Smooth muscle cell (in vitro differentiated cells): ENCODE measurements at regions not wholly inside any gene's neighbourhood (a gene's known extent, or its start where the extent isn't known, plus 50 kb on each side); places are given as distances from the start of the nearest gene placed in this dataset.
"Not testable (repeated sequence)": the region's sequence is repeated elsewhere in the genome, so short reads cannot be mapped to it uniquely, and the experiment has no call there.

ENCODE experiments used
- DNase-seq: peaks from one replicate; lab custom pipeline; 2025; ENCODE audit not compliant: unreplicated experiment; lab: John Stamatoyannopoulos, UW
- H2AFZ ChIP-seq: fragments of 200-600 bp; sonication (generic); 2 replicates; pipeline ENCODE4 v1.6.0; 2016; ENCODE audit warnings: antibody characterized with exemption, low read depth, mild to moderate bottlenecking
- H3F3A ChIP-seq: fragments of 200-600 bp; sonication (generic); 2 replicates; pipeline ENCODE4 v1.6.0; 2017; ENCODE audit warnings: antibody characterized with exemption, low read depth
- H3K27ac ChIP-seq: fragments of 200-600 bp; sonication (generic); 2 replicates; pipeline ENCODE4 v1.5.1; 2016; ENCODE audit warnings: low read depth, mild to moderate bottlenecking
- H3K27me3 ChIP-seq: fragments of 200-600 bp; sonication (generic); 2 replicates; pipeline ENCODE4 v1.6.1; 2016; ENCODE audit warnings: low read depth, mild to moderate bottlenecking
- H3K36me3 ChIP-seq: fragments of 200-600 bp; sonication (generic); 2 replicates; pipeline ENCODE4 v1.5.1; 2016; ENCODE audit warnings: low read depth
- H3K4me1 ChIP-seq: fragments of 200-600 bp; sonication (generic); 2 replicates; pipeline ENCODE4 v1.5.1; 2016; ENCODE audit warnings: low read depth
- H3K4me2 ChIP-seq: fragments of 200-600 bp; sonication (generic); 2 replicates; pipeline ENCODE4 v1.6.0; 2016; ENCODE audit warnings: mild to moderate bottlenecking
- H3K4me3 ChIP-seq: fragments of 200-600 bp; sonication (generic); 2 replicates; pipeline ENCODE4 v1.5.1; 2016; ENCODE audit warnings: mild to moderate bottlenecking
- H3K79me2 ChIP-seq: fragments of 200-600 bp; sonication (generic); 2 replicates; pipeline ENCODE4 v1.6.0; 2016; ENCODE audit warnings: low read depth, mild to moderate bottlenecking
- H3K9ac ChIP-seq: fragments of 200-600 bp; sonication (generic); 2 replicates; pipeline ENCODE4 v1.6.0; 2016; ENCODE audit warnings: low read depth
- H3K9me3 ChIP-seq: fragments of 200-600 bp; sonication (generic); replicated peaks from 2 replicates; pipeline ENCODE4 v1.5.1; 2016; ENCODE audit warnings: low read depth
- H4K20me1 ChIP-seq: fragments of 200-600 bp; sonication (generic); 2 replicates; pipeline ENCODE4 v1.6.0; 2016; ENCODE audit warnings: low read depth
- WGBS: methylation state at CpG from one replicate; pipeline ENCODE4 v1.1.7; 2016; ENCODE audit warnings: low lambda C conversion rate; 5-methylcytosine and 5-hydroxymethylcytosine counted together
- TF ChIP-seq, protein P1 (sequence below): fragments of 200-600 bp; sonication (generic); IDR thresholded peaks from 2 replicates; pipeline ENCODE4 v1.5.1; 2017; ENCODE audit warnings: borderline replicate concordance, mild to moderate bottlenecking, antibody characterized with exemption; ENCODE audit not compliant: insufficient read depth, poor library complexity, severe bottlenecking

DNA sequence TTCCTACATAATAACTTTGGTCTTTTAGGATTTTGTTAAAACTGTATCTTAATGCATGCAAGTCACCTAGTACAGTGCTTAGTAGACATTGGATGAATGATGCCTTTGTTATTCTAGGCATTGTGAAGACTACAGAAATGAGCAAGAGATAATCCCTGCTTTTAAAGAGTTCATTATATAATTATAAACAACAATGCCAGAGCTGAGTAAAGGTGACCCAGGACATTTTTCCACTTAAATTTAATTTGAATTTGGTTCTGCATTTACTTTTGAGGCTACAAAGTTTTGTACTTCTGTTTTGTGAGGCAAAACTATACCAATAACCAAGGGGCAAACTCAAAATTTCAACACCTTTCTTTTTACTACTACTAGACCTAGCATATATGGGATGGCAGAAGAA lies 182.0 kb upstream of the SESN3 start:
- no peaks in the 10 kb centered on the region for H3K79me2 ChIP-seq

DNA sequence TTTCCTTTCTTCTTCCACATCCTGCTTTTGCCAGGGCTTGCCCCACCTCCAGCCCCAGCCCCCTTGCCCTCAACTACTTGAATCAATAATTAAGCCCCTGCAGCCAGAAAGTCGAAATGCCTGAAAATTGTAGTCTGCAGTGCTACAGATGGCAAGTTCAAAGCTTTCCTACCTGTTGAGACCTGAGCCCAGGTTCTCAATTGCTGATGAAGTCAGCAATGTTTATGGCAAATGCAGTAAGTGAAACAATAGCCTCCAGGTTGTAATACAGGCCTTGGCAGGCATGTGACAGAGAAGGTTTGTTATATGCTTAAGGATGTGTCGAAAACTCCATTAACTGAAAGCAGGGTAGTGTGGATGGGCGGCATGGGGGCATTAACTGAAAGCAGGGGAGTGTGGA lies 181.1 kb upstream of the SESN3 start:
- DNase-seq, result no peak
- 79% methylated on average over 3 of the region's 3 CpGs for WGBS
- H3K27ac ChIP-seq, result peak overlapping the region; percentile 7
- H4K20me1 ChIP-seq, result no peaks in the 10 kb centered on the region
- peaks cover under 1% of the 10 kb centered on the region for H3F3A ChIP-seq
- TF ChIP-seq, protein P1, sequence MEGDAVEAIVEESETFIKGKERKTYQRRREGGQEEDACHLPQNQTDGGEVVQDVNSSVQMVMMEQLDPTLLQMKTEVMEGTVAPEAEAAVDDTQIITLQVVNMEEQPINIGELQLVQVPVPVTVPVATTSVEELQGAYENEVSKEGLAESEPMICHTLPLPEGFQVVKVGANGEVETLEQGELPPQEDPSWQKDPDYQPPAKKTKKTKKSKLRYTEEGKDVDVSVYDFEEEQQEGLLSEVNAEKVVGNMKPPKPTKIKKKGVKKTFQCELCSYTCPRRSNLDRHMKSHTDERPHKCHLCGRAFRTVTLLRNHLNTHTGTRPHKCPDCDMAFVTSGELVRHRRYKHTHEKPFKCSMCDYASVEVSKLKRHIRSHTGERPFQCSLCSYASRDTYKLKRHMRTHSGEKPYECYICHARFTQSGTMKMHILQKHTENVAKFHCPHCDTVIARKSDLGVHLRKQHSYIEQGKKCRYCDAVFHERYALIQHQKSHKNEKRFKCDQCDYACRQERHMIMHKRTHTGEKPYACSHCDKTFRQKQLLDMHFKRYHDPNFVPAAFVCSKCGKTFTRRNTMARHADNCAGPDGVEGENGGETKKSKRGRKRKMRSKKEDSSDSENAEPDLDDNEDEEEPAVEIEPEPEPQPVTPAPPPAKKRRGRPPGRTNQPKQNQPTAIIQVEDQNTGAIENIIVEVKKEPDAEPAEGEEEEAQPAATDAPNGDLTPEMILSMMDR, result no peak
- no peaks in the 10 kb centered on the region for H3K9me3 ChIP-seq
- H3K79me2 ChIP-seq, result no peaks in the 10 kb centered on the region
- H3K4me2 ChIP-seq, result no peak overlapping the region
- no peaks in the 10 kb centered on the region for H3K36me3 ChIP-seq
- H2AFZ ChIP-seq, result no peak overlapping the region
- H3K27me3 ChIP-seq, result no peaks in the 10 kb centered on the region
- no peak overlapping the region for H3K4me3 ChIP-seq
- H3K4me1 ChIP-seq, result no peaks in the 10 kb centered on the region
- no peak overlapping the region for H3K9ac ChIP-seq

More for the DNA sequence above, 182.0 kb upstream of the SESN3 start:
- Histone ChIP-seq H3K9ac (no peak overlapping the region), H3K9me3 (no peaks in the 10 kb centered on the region), H4K20me1 (no peaks in the 10 kb centered on the region), H3K4me3 (no peak overlapping the region), H3K27ac (peak overlapping the region; percentile 39), H2AFZ (no peak overlapping the region), H3K27me3 (no peaks in the 10 kb centered on the region), H3K36me3 (no peaks in the 10 kb centered on the region), H3K4me1 (no peaks in the 10 kb centered on the region), H3F3A (no peaks in the 10 kb centered on the region), H3K4me2 (no peak overlapping the region)
- no peak for DNase-seq
- TF ChIP-seq, protein P1, result no peak

DNA sequence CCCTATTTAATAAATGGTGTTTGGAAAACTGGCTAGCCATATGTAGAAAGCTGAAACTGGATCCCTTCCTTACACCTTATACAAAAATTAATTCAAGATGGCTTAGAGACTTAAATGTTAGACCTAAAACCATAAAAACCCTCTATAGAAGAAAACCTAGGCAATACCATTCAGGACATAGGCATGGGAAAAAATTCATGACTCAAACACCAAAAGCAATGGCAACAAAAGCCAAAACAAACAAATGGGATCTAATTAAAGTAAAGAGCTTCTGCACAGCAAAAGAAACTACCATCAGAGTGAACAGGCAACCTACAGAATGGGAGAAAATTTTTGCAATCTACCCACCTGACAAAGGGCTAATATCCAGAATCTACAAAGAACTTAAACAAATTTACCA lies 179.7 kb upstream of the SESN3 start:
- not testable (repeated sequence) for H3K9ac ChIP-seq, H3F3A ChIP-seq, H3K4me1 ChIP-seq, DNase-seq, H3K36me3 ChIP-seq, H3K4me3 ChIP-seq, H3K79me2 ChIP-seq, H2AFZ ChIP-seq, H3K27ac ChIP-seq, H3K9me3 ChIP-seq, H3K27me3 ChIP-seq, H4K20me1 ChIP-seq, H3K4me2 ChIP-seq

DNA sequence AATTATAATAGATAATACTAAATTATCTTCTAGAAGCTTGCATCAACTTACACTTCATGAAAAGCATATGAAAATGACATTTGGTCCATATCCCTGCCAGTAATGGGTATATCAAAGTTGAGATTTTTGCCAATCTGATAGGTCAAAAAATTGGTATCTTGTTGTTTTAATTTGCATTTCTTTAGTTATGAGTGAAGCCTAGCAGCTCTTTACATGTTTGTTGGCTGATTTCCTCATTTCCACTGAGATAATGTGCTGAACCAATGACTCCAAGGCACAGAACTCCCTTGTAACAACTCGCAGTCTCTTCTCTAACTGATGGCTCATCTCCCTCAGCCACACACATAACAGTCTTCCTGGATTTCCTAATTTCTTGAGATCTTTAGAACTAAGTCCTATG lies 175.3 kb upstream of the SESN3 start:
- Histone ChIP-seq H3F3A (peaks cover 7% of the 10 kb centered on the region), H4K20me1 (no peaks in the 10 kb centered on the region), H2AFZ (peak overlapping the region; percentile 71), H3K9me3 (no peaks in the 10 kb centered on the region), H3K4me2 (no peak overlapping the region), H3K4me3 (no peak overlapping the region), H3K36me3 (no peaks in the 10 kb centered on the region), H3K9ac (no peak overlapping the region), H3K27ac (peak overlapping the region; percentile 22), H3K27me3 (no peaks in the 10 kb centered on the region), H3K79me2 (no peaks in the 10 kb centered on the region), H3K4me1 (no peaks in the 10 kb centered on the region)
- 38% methylated on average over 1 of the region's 1 CpG for WGBS
- TF ChIP-seq, protein P1, result no peak
- no peak for DNase-seq
